Activated naive CD4-positive, alpha-beta T cell treated with anti-CD3 and anti-CD28 coated beads, Interleukin-2, amount 50 U/mL, for 72 hours (primary cell): ENCODE measurements at regions not wholly inside any gene's neighbourhood (a gene's known extent, or its start where the extent isn't known, plus 50 kb on each side); places are given as distances from the start of the nearest gene placed in this dataset.

ENCODE experiments used
- ATAC-seq, 2 donors: fragments of 150-1000 bp; cut with Tn5 transposase; 2 replicates each; pipeline ENCODE4 v1.10.0; 2021; ENCODE audit warnings: mild to moderate bottlenecking in 2 of 2, moderate library complexity in 2 of 2
- DNase-seq, 2 donors: peaks; one replicate each; pipeline ENCODE4 v3.0.0; 2021 to 2022; ENCODE audit warnings: low spot score in 2 of 2
- H3K27ac Mint-ChIP-seq, 2 donors: one replicate each; pipeline ENCODE4 v1.8.0; 2022; ENCODE audit warnings: mild to moderate bottlenecking in 2 of 2, mixed read lengths in 2 of 2
- H3K36me3 Mint-ChIP-seq, 2 donors: one replicate each; pipeline ENCODE4 v1.8.0; 2022; ENCODE audit warnings: mixed read lengths in 2 of 2
- H3K9me3 Mint-ChIP-seq, 2 donors: one replicate each; pipeline ENCODE4 v1.8.0; 2022; ENCODE audit warnings: mixed read lengths in 2 of 2

GRCh38 chr2:18934886-18935285 lies 345.5 kb upstream of the NT5C1B start:
- ATAC-seq (no peak), DNase-seq (no peak)
- Mint-ChIP-seq H3K9me3 (no peaks in the 10 kb centered on the region), H3K36me3 (no peaks in the 10 kb centered on the region), H3K27ac (no peak overlapping the region)

DNA sequence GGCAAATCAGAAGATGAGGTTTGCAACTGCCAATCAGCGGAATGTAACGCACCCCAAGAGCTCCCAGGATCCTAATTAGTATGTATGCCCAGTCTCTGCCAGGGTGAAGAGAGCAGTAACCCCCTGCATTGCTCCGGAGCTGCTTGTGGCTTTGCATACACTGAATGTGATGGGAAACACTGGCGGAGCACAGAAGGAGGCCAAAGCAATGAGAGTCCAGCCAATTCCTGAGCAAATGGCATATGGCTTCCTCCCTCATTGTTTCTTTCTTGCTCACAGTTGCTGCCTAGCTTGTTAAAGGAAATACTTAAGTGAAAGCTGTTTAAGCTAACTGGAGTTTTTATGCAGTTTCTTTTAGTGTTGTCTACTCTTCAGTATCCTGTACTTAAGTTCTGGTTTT lies 343.5 kb upstream of the NT5C1B start:
- Mint-ChIP-seq H3K27ac (no peak overlapping the region), H3K36me3 (no peaks in the 10 kb centered on the region), H3K9me3 (no peaks in the 10 kb centered on the region)
- DNase-seq (no peak), ATAC-seq (no peak)

GRCh38 chr2:18930971-18931370 lies 341.6 kb upstream of the NT5C1B start:
- H3K36me3 Mint-ChIP-seq, result peaks cover 0 to 8% of the 10 kb centered on the region in 2 donors
- DNase-seq, result no peak
- no peak overlapping the region for H3K27ac Mint-ChIP-seq
- H3K9me3 Mint-ChIP-seq, result peaks cover 4% of the 10 kb centered on the region in 2 donors
- no peak for ATAC-seq

DNA sequence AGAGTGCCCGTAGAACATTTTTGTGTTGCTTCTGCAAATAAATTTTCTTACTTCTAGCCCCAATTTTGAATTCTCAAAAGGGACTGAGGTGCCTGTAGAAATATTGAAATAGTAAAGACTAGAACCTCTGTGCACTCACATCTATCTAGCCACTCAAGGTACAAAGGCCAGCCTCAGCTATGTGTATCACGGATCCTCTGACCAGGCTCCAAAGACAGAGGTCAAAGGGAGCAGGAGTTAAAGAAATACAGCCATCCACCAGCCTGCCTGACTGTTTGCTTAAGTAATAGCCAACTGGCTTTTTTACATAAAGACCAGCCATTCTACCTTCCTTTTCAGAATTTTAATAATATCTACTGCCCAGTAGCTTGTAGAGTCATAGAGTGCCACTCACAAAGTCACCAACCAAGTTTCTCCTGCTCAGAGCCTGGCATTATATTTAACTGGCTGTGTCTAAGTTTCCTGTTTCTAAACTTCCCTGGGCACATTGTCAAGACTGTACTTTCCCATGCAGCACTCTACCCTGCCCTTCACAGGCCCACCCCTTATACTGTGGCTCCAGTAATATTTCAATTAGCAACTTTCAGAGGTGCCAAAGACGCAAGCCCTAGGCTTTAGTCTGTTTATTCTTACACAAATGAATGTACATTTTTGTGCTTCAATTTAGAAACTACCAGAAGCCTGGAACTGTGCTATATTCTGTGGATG lies 338.3 kb upstream of the NT5C1B start:
- no peak for DNase-seq
- H3K27ac Mint-ChIP-seq, result no peak overlapping the region
- H3K36me3 Mint-ChIP-seq, result peaks cover 0 to 8% of the 10 kb centered on the region in 2 donors
- ATAC-seq, result no peak
- peaks cover 4% of the 10 kb centered on the region in 2 donors for H3K9me3 Mint-ChIP-seq

GRCh38 chr2:18926631-18927524 lies 337.5 kb upstream of the NT5C1B start:
- Mint-ChIP-seq H3K9me3 (peaks cover 4% of the 10 kb centered on the region in 2 donors), H3K27ac (no peak overlapping the region), H3K36me3 (peaks cover 8 to 14% of the 10 kb centered on the region in 2 donors)
- ATAC-seq (peak in 1 of 2 donors; percentile 38), DNase-seq (no peak)

- Mint-ChIP-seq H3K36me3 (peaks cover 8 to 16% of the 10 kb centered on the region in 2 donors), H3K9me3 (peaks cover 4% of the 10 kb centered on the region in 2 donors), H3K27ac (no peak overlapping the region)
- no peak for DNase-seq
- no peak for ATAC-seq
Observed at GRCh38 chr2:18925296-18925695, 335.9 kb upstream of the NT5C1B start.

DNA sequence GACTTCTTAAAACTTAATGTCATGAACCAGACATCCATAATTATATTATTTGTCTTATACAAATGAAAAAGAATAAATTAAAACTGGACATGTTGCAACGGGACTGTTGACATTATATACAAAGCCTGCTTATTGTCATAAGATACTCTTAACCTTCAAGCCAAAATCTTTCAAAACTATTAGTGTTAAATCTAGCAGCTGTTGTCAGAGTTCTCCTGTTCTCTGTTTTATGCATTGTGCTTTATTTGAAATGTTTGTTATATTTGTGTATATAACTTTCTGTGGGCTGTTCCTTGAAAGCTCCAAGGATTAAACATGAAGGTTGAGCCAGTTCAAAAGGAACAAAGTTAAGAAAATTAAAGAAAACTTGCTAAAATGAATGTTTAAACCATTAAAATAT lies 335.5 kb upstream of the NT5C1B start:
- DNase-seq, result no peak
- Mint-ChIP-seq H3K36me3 (peaks cover 8 to 16% of the 10 kb centered on the region in 2 donors), H3K9me3 (peaks cover 4% of the 10 kb centered on the region in 2 donors), H3K27ac (no peak overlapping the region)
- ATAC-seq, result no peak

- no peak for ATAC-seq
- H3K9me3 Mint-ChIP-seq, result peaks cover 4% of the 10 kb centered on the region in 2 donors
- peaks cover 8 to 16% of the 10 kb centered on the region in 2 donors for H3K36me3 Mint-ChIP-seq
- H3K27ac Mint-ChIP-seq, result no peak overlapping the region
- DNase-seq, result no peak
Observed at GRCh38 chr2:18924386-18924785, 335.0 kb upstream of the NT5C1B start.

DNA sequence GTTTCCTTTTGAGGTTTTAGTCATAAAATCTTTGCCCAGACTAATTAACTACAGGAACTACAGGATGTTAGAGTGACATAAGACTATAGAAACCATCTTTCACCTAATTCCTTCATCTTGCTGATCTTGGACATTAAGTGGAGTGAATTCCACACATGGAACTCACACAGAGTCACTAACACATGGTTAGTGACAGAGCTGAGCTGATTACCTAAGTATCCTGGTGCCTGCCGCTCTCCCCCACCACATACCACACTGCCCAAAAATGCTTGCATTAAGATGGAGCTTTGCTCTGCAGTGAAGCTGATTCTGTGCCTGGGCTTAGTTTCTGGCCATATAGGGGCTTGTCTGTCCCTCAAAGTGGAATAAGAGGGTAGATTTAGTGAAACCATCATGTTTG lies 332.9 kb upstream of the NT5C1B start:
- H3K27ac Mint-ChIP-seq, result no peak overlapping the region
- peaks cover 4% of the 10 kb centered on the region in 2 donors for H3K9me3 Mint-ChIP-seq
- DNase-seq (no peak), ATAC-seq (no peak)
- H3K36me3 Mint-ChIP-seq, result peaks cover 8 to 15% of the 10 kb centered on the region in 2 donors

DNA sequence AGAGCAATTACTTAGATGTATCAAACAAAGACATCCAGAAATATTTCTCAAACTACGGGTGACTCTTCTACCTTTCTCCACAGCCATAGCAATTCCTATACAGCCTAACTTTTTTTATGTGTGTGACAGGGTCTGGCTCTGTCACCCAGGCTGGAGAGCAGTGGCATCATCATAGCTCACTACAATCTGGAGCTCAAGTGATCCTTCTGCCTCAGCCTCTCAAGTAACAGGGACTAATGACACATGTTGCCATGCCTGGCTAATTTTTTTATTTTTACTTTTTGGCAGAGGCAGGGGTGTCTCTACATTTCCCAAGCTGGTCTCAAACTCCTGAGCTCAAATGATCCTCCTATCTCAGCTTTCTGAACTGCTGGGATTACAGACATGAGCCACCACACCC lies 328.9 kb upstream of the NT5C1B start:
- Mint-ChIP-seq H3K9me3 (no peaks in the 10 kb centered on the region), H3K36me3 (peaks cover 8% of the 10 kb centered on the region in 2 donors), H3K27ac (no peak overlapping the region)
- ATAC-seq, result no peak
- DNase-seq, result no peak

- no peak for DNase-seq
- Mint-ChIP-seq H3K9me3 (no peaks in the 10 kb centered on the region), H3K27ac (no peak overlapping the region), H3K36me3 (no peaks in the 10 kb centered on the region)
- no peak for ATAC-seq
Observed at GRCh38 chr2:18915227-18915626, 325.9 kb upstream of the NT5C1B start.

- no peak for ATAC-seq
- Mint-ChIP-seq H3K9me3 (peaks cover 0 to under 1% of the 10 kb centered on the region in 2 donors), H3K36me3 (no peaks in the 10 kb centered on the region), H3K27ac (no peak overlapping the region)
- no peak for DNase-seq
Observed at GRCh38 chr2:18913512-18913911, 324.1 kb upstream of the NT5C1B start.

DNA sequence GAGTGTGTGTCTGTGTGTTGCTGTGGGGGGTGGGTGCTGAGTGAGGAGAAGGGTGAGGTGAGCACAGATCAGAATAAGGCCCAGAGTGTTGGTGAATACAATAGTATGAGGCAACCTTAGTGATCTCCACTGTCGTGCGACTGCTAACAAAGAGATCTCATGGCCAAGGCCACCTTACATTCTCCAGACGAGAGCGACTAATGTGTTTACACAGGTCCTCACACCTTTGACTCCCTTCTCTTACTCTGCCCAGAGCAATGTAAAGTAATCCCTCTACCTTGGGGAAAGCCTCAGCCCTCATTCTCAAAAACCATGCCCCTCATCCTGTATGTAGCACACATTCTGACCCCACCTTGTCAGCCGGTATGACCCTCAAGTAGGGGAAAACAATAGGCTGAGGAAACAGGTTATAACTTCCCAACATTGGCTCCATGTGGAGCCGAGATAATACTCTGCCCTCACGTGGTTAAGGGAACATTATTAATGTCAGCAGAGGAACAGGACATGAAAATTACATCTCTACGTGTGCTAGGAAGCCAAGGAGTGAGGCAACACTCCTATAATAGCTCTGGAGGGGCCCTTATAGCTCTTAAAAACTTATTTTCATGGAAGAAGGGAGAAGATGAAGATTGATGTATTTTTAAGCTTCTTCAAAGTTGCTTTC lies 323.0 kb upstream of the NT5C1B start:
- H3K27ac Mint-ChIP-seq, result no peak overlapping the region
- H3K9me3 Mint-ChIP-seq, result peaks cover 0 to 3% of the 10 kb centered on the region in 2 donors
- no peaks in the 10 kb centered on the region for H3K36me3 Mint-ChIP-seq
- ATAC-seq (no peak), DNase-seq (no peak)

DNA sequence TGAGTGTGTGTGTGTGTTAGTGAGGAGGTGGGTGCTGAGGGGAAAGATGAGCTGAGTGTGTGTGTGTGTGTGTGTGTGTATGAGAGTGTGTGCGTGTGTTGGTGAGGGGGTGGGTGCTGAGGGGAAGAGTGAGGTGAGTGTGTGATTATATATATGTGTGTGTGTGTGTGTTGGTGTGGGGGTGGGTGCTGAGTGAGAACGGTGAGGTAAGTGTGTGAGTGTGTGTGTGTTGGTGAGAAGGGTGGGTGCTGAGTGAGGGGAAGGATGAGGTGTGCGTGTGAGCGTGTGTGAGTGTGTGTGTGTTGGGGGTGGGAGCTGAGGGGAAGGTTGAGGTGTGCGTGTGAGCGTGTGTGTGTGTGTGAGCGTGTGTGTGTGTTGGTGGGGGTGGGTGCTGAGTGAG lies 322.0 kb upstream of the NT5C1B start:
- no peak for ATAC-seq
- Mint-ChIP-seq H3K9me3 (peaks cover 5 to 9% of the 10 kb centered on the region in 2 donors), H3K27ac (no peak overlapping the region), H3K36me3 (no peaks in the 10 kb centered on the region)
- no peak for DNase-seq

- peaks cover 0 to 4% of the 10 kb centered on the region in 2 donors for H3K36me3 Mint-ChIP-seq
- no peak for ATAC-seq
Observed at GRCh38 chr2:18910843-18911242, 321.5 kb upstream of the NT5C1B start.

GRCh38 chr2:18907937-18908336 lies 318.6 kb upstream of the NT5C1B start:
- DNase-seq, result no peak
- H3K36me3 Mint-ChIP-seq, result peaks cover 0 to 13% of the 10 kb centered on the region in 2 donors
- peaks cover 5 to 9% of the 10 kb centered on the region in 2 donors for H3K9me3 Mint-ChIP-seq
- no peak overlapping the region for H3K27ac Mint-ChIP-seq
- no peak for ATAC-seq

More at GRCh38 chr2:18910843-18911242, 321.5 kb upstream of the NT5C1B start:
- peaks cover 5 to 9% of the 10 kb centered on the region in 2 donors for H3K9me3 Mint-ChIP-seq
- DNase-seq, result no peak
- no peak overlapping the region for H3K27ac Mint-ChIP-seq

DNA sequence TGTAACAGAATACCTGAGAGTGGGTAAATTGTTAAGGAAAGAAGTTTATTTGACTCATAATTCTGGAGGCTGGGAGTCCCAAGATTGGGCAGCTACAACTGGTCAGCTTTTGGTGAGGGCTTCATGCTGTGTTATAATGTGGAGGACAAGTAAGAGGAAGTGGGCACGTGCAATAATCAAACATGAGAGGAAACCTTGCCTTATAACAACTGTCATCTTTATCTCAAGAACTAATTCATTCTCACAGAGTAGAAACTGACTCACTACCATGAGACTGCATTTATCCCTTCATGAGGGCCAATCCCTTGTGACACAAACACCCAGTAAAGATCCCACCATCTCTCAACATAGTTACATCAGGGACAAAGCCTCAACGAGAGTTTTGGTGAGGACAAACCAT lies 318.1 kb upstream of the NT5C1B start:
- ATAC-seq (no peak), DNase-seq (no peak)
- peaks cover 0 to 13% of the 10 kb centered on the region in 2 donors for H3K36me3 Mint-ChIP-seq
- peaks cover 5 to 9% of the 10 kb centered on the region in 2 donors for H3K9me3 Mint-ChIP-seq
- H3K27ac Mint-ChIP-seq, result no peak overlapping the region
